Psoas muscle (tissue), 7 donors: ENCODE measurements at regions not wholly inside any gene's neighbourhood (a gene's known extent, or its start where the extent isn't known, plus 50 kb on each side); places are given as distances from the start of the nearest gene placed in this dataset.

Experiments used
- ATAC-seq, 4 donors: fragments of 200-7000 bp; cut with Tn5 transposase; one replicate each; pipeline ENCODE4 v1.9.1; 2020; ENCODE audit warnings: moderate library complexity in 3 of 4, mild to moderate bottlenecking in 2 of 4
- DNase-seq, 2 donors: peaks; one replicate each; pipeline ENCODE4 v3.0.0-alpha.2; 2020
- H3K27ac ChIP-seq: fragments of 200-600 bp; one replicate; pipeline ENCODE4 v1.8.0; 2022
- H3K27me3 ChIP-seq, 3 donors: fragments of 200-600 bp in 1 of 3; one replicate each; pipeline versions ENCODE4 v1.6.1 to v1.8.0; 2013 to 2022; ENCODE audit warnings: low read length in 2 of 3, mild to moderate bottlenecking in 2 of 3, moderate library complexity in 1 of 3; ENCODE audit not compliant: insufficient read depth in 3 of 3
- H3K36me3 ChIP-seq, 2 donors: fragments of 200-600 bp in 1 of 2; one replicate each; pipeline versions ENCODE4 v1.6.1 to v1.8.0; 2013 to 2022; ENCODE audit warnings: low read depth in 1 of 2, mild to moderate bottlenecking in 1 of 2, moderate library complexity in 1 of 2; ENCODE audit not compliant: insufficient read depth in 1 of 2
- H3K4me1 ChIP-seq: fragments of 200-600 bp; one replicate; pipeline ENCODE4 v1.8.0; 2022
- H3K4me3 ChIP-seq: fragments of 200-600 bp; one replicate; pipeline ENCODE4 v1.8.0; 2022; ENCODE audit warnings: mild to moderate bottlenecking
- H3K9me3 ChIP-seq: fragments of 200-600 bp; one replicate; pipeline ENCODE4 v1.8.0; 2022
- CTCF ChIP-seq: fragments of 200-600 bp; IDR thresholded peaks from one replicate; pipeline ENCODE4 v1.8.0; 2022; ENCODE audit warnings: antibody characterized with exemption
- WGBS, 3 donors: extraction: QIAGEN DNeasy Blood & Tissue Kit; methylation state at CpG; one replicate each; pipeline versions ENCODE4 v1.1.6 to v1.1.7; 2013; 5-methylcytosine and 5-hydroxymethylcytosine counted together
- intact Hi-C, 2 donors: fragments of 100-400 bp; cut with DNase I; formaldehyde crosslinking; loops; one replicate each; pipeline versions ENCODE4 v1.11.0 to v1.14.2; 2022
- donor health status: healthy with polysubstance abuse.
- donor health status: DM: no; HTN: no; CAD: no; lungs with moderate emphysema.
- donor health status: Bipolar disorder and iron deficiency.
- donor health status: healthy.
- donor health status: DM: yes; HTN: yes; CAD: no.
- donor health status: DM: no; HTN: no; CAD: no.
- donor health status: DM: yes; HTN: yes; CAD: no.

GRCh38 chr21:35571910-35572309, 488.4 kb downstream of the SETD4 start:
- no peak for TF ChIP-seq CTCF

GRCh38 chr21:35568643-35569042, 491.7 kb downstream of the SETD4 start:
- DNase-seq = no peak
- intact Hi-C loops = no loop called here
- WGBS, 3 donors = 71 to 79% (median 74%) methylated on average over 5 of the region's 5 CpGs
- Histone ChIP-seq H3K4me3 (no peak overlapping the region), H3K4me1 (no peaks in the 10 kb centered on the region), H3K27me3 (no peaks in the 10 kb centered on the region), H3K9me3 (no peaks in the 10 kb centered on the region), H3K36me3 (no peaks in the 10 kb centered on the region), H3K27ac (no peak overlapping the region)
- ATAC-seq = no peak
- TF ChIP-seq CTCF = no peak

More at GRCh38 chr21:35571910-35572309, 488.4 kb downstream of the SETD4 start:
- intact Hi-C loops = no loop called here
- H3K36me3 ChIP-seq = no peaks in the 10 kb centered on the region
- DNase-seq (no peak), ATAC-seq (no peak)
- H3K9me3 ChIP-seq = no peaks in the 10 kb centered on the region
- WGBS, 3 donors = 44 to 57% (median 46%) methylated on average over 7 of the region's 7 CpGs
- H3K27me3 ChIP-seq = no peaks in the 10 kb centered on the region
- H3K27ac ChIP-seq = no peak overlapping the region
- no peak overlapping the region for H3K4me3 ChIP-seq
- no peaks in the 10 kb centered on the region for H3K4me1 ChIP-seq

- Histone ChIP-seq H3K27ac (no peak overlapping the region), H3K36me3 (no peaks in the 10 kb centered on the region), H3K4me1 (no peaks in the 10 kb centered on the region), H3K27me3 (peaks cover 0 to 3% (median 0%) of the 10 kb centered on the region in 3 donors), H3K4me3 (no peak overlapping the region), H3K9me3 (no peaks in the 10 kb centered on the region)
- no peak for DNase-seq
- intact Hi-C loops = no loop called here
- no peak for ATAC-seq
- no peak for TF ChIP-seq CTCF
- WGBS, 3 donors = 90 to 100% (median 93%) methylated on average over 3 of the region's 3 CpGs
Observed at GRCh38 chr21:35566874-35567273, 493.5 kb downstream of the SETD4 start.

- 41 to 44% (median 43%) methylated on average over 5 of the region's 5 CpGs for WGBS, 3 donors
- H3K9me3 ChIP-seq = no peaks in the 10 kb centered on the region
- no peak for TF ChIP-seq CTCF
- no peaks in the 10 kb centered on the region for H3K4me1 ChIP-seq
- intact Hi-C loops = no loop called here
- no peak overlapping the region for H3K27ac ChIP-seq
- DNase-seq (peak; percentile 52 to 55), ATAC-seq (peak; percentile 43 to 78 (median 67))
- H3K4me3 ChIP-seq = no peak overlapping the region
- no peaks in the 10 kb centered on the region for H3K36me3 ChIP-seq
- H3K27me3 ChIP-seq = peaks cover 0 to 3% (median 0%) of the 10 kb centered on the region in 3 donors
Observed at GRCh38 chr21:35565204-35565611, 495.1 kb downstream of the SETD4 start.

- ATAC-seq = peak; percentile 13 to 55 (median 41)
- peaks cover 0 to 3% (median 3%) of the 10 kb centered on the region in 3 donors for H3K27me3 ChIP-seq
- WGBS, 3 donors = 31 to 38% (median 36%) methylated on average over 10 of the region's 10 CpGs
- intact Hi-C loops = loop anchor here in 1 of 2 donors (2.0 kb wide), 1 partner anchor 19 kb away; no protein-coding TSS in a partner anchor
- peak; percentile 64 to 76 for DNase-seq
- no peaks in the 10 kb centered on the region for H3K36me3 ChIP-seq
- no peaks in the 10 kb centered on the region for H3K9me3 ChIP-seq
- H3K4me3 ChIP-seq = no peak overlapping the region
- no peaks in the 10 kb centered on the region for H3K4me1 ChIP-seq
- no peak overlapping the region for H3K27ac ChIP-seq
- TF ChIP-seq CTCF = no peak
Observed at GRCh38 chr21:35563885-35564451, 496.4 kb downstream of the SETD4 start.
